Breast epithelium (tissue), 4 donors: ENCODE measurements at regions not wholly inside any gene's neighbourhood (a gene's known extent, or its start where the extent isn't known, plus 50 kb on each side); places are given as distances from the start of the nearest gene placed in this dataset.

Experiments used
- DNase-seq, 2 donors: peaks; one replicate each; pipeline ENCODE4 v3.0.0-alpha.2; 2019; ENCODE audit warnings: low spot score in 2 of 2
- H3K27ac ChIP-seq, 2 donors: fragments of 200-600 bp; sonication (generic) in 1 of 2; one replicate each; pipeline ENCODE4 v1.5.1; 2016 to 2019; ENCODE audit warnings: mild to moderate bottlenecking in 1 of 2
- H3K27me3 ChIP-seq, 2 donors: fragments of 200-600 bp; sonication (generic) in 1 of 2; one replicate each; pipeline versions ENCODE4 v1.5.1 to v1.6.0; 2017 to 2019; ENCODE audit warnings: control low read depth in 1 of 2, mild to moderate bottlenecking in 1 of 2
- H3K36me3 ChIP-seq: fragments of 200-600 bp; one replicate; pipeline ENCODE4 v1.5.1; 2019
- H3K4me1 ChIP-seq, 2 donors: fragments of 200-600 bp; sonication (generic); one replicate each; pipeline ENCODE4 v1.5.1; 2016 to 2019; ENCODE audit warnings: control low read depth in 1 of 2
- H3K4me3 ChIP-seq, 3 donors: fragments of 200-600 bp; sonication (generic); 1 replicate in 2 of 3; 2 replicates in 1 of 3; pipeline ENCODE4 v1.5.1; 2016 to 2019; ENCODE audit warnings: mild to moderate bottlenecking in 3 of 3, moderate library complexity in 2 of 3
- H3K9me3 ChIP-seq, 2 donors: fragments of 200-600 bp; sonication (generic) in 1 of 2; one replicate each; pipeline ENCODE4 v1.5.1; 2016 to 2019; ENCODE audit warnings: control low read depth in 1 of 2
- CTCF ChIP-seq, 3 donors: fragments of 450-650 bp; IDR thresholded peaks; one replicate each; pipeline ENCODE4 v1.5.1; 2016 to 2017; ENCODE audit warnings: antibody characterized with exemption in 3 of 3, mild to moderate bottlenecking in 3 of 3, moderate library complexity in 3 of 3
- POLR2A ChIP-seq: fragments of 450-650 bp; IDR thresholded peaks from one replicate; pipeline ENCODE4 v1.6.1; 2016; ENCODE audit warnings: antibody characterized with exemption, mild to moderate bottlenecking, moderate library complexity
- POLR2AphosphoS5 ChIP-seq, 3 donors: sonication (generic); formaldehyde crosslinking; IDR thresholded peaks; one replicate each; pipeline ENCODE4 v1.6.1; 2017; ENCODE audit warnings: antibody characterized with exemption in 3 of 3
- intact Hi-C: fragments of 100-400 bp; cut with DNase I; formaldehyde crosslinking; loops from one replicate; pipeline ENCODE4 v1.15.1; 2023; ENCODE audit warnings: low total_unique reads

- Histone ChIP-seq H3K9me3 (no peaks in the 10 kb centered on the region), H3K27ac (no peak overlapping the region), H3K36me3 (peaks cover 8% of the 10 kb centered on the region), H3K27me3 (no peaks in the 10 kb centered on the region), H3K4me3 (no peak overlapping the region), H3K4me1 (no peaks in the 10 kb centered on the region)
- DNase-seq: no peak
- TF ChIP-seq POLR2A (no peak), POLR2AphosphoS5 (IDR thresholded peaks at IDR 0.05) (no peak), CTCF (IDR thresholded peaks at IDR 0.05) (no peak)
- intact Hi-C loops: no loop called here
These were observed 69.2 kb downstream of the BLTP1 start for GRCh38 chr4:122221322-122221721.

- intact Hi-C loops: no loop called here
- Histone ChIP-seq H3K4me3 (no peak overlapping the region), H3K27ac (no peak overlapping the region), H3K36me3 (peaks cover 19% of the 10 kb centered on the region), H3K9me3 (no peaks in the 10 kb centered on the region), H3K4me1 (no peaks in the 10 kb centered on the region), H3K27me3 (no peaks in the 10 kb centered on the region)
- TF ChIP-seq CTCF (IDR thresholded peaks at IDR 0.05) (no peak), POLR2AphosphoS5 (IDR thresholded peaks at IDR 0.05) (no peak), POLR2A (no peak)
- no peak for DNase-seq
These were observed 72.2 kb downstream of the BLTP1 start for GRCh38 chr4:122224348-122224747.

- H3K4me1 ChIP-seq: no peaks in the 10 kb centered on the region
- no peak overlapping the region for H3K27ac ChIP-seq
- intact Hi-C loops: no loop called here
- no peaks in the 10 kb centered on the region for H3K27me3 ChIP-seq
- H3K36me3 ChIP-seq: peaks cover 19% of the 10 kb centered on the region
- H3K4me3 ChIP-seq: no peak overlapping the region
- TF ChIP-seq POLR2AphosphoS5 (IDR thresholded peaks at IDR 0.05) (no peak), POLR2A (no peak), CTCF (IDR thresholded peaks at IDR 0.05) (no peak)
- H3K9me3 ChIP-seq: no peaks in the 10 kb centered on the region
- no peak for DNase-seq
These were observed 75.1 kb downstream of the BLTP1 start for GRCh38 chr4:122227202-122227601.

- Histone ChIP-seq H3K9me3 (no peaks in the 10 kb centered on the region), H3K4me3 (no peak overlapping the region), H3K27me3 (no peaks in the 10 kb centered on the region), H3K36me3 (peaks cover 19% of the 10 kb centered on the region), H3K27ac (no peak overlapping the region), H3K4me1 (no peaks in the 10 kb centered on the region)
- no peak for TF ChIP-seq POLR2A
- no peak for DNase-seq
- intact Hi-C loops: no loop called here
These were observed 77.7 kb downstream of the BLTP1 start for GRCh38 chr4:122229857-122230256.

GRCh38 chr4:122232633-122233032 lies 80.5 kb downstream of the BLTP1 start:
- Histone ChIP-seq H3K4me3 (no peak overlapping the region), H3K27ac (no peak overlapping the region), H3K4me1 (no peaks in the 10 kb centered on the region), H3K27me3 (no peaks in the 10 kb centered on the region), H3K36me3 (peaks cover 10% of the 10 kb centered on the region), H3K9me3 (no peaks in the 10 kb centered on the region)
- TF ChIP-seq POLR2AphosphoS5 (IDR thresholded peaks at IDR 0.05): no peak
- no peak for TF ChIP-seq POLR2A
- TF ChIP-seq CTCF (IDR thresholded peaks at IDR 0.05): no peak
- no peak for DNase-seq
- intact Hi-C loops: no loop called here

GRCh38 chr4:122234686-122235085 lies 82.6 kb downstream of the BLTP1 start:
- Histone ChIP-seq H3K9me3 (no peaks in the 10 kb centered on the region), H3K4me3 (no peak overlapping the region), H3K27ac (no peak overlapping the region), H3K27me3 (no peaks in the 10 kb centered on the region), H3K4me1 (no peaks in the 10 kb centered on the region), H3K36me3 (peaks cover 9% of the 10 kb centered on the region)
- intact Hi-C loops: no loop called here
- TF ChIP-seq CTCF (IDR thresholded peaks at IDR 0.05): no peak
- no peak for TF ChIP-seq POLR2A
- DNase-seq: no peak
